OCI-LY1 (cell line): ENCODE measurements at regions not wholly inside any gene's neighbourhood (a gene's known extent, or its start where the extent isn't known, plus 50 kb on each side); places are given as distances from the start of the nearest gene placed in this dataset.

Experiments
- H2AFZ ChIP-seq: fragments of 200-600 bp; sonication (generic), shearing (Covaris generic); 2 replicates; pipeline ENCODE4 v1.6.0; 2014; ENCODE audit warnings: antibody characterized with exemption, mild to moderate bottlenecking, low read length
- H3F3A ChIP-seq: fragments of 200-600 bp; sonication (generic), shearing (Covaris generic); 2 replicates; pipeline ENCODE4 v1.6.0; 2014; ENCODE audit warnings: mild to moderate bottlenecking, antibody characterized with exemption, low read length, moderate library complexity; ENCODE audit not compliant: insufficient read depth
- H3K27ac ChIP-seq: fragments of 200-600 bp; sonication (generic); 2 replicates; pipeline ENCODE4 v1.5.1; 2014; ENCODE audit warnings: low read length, mixed run types, mild to moderate bottlenecking, low read depth; ENCODE audit not compliant: poor library complexity, severe bottlenecking
- H3K27me3 ChIP-seq: fragments of 200-600 bp; sonication (generic); 2 replicates; pipeline ENCODE4 v1.6.0; 2014; ENCODE audit warnings: antibody characterized with exemption, mild to moderate bottlenecking, low read length, moderate library complexity; ENCODE audit not compliant: insufficient read depth
- H3K36me3 ChIP-seq: fragments of 200-600 bp; sonication (generic); 2 replicates; pipeline ENCODE4 v1.6.1; 2014; ENCODE audit warnings: mild to moderate bottlenecking, antibody characterized with exemption, low read length, moderate library complexity, mixed read lengths; ENCODE audit not compliant: insufficient read depth
- H3K4me1 ChIP-seq: fragments of 200-600 bp; sonication (generic); 2 replicates; pipeline ENCODE4 v1.5.1; 2014; ENCODE audit warnings: mild to moderate bottlenecking, low read length, moderate library complexity; ENCODE audit not compliant: insufficient read depth, severe bottlenecking
- H3K4me2 ChIP-seq: fragments of 200-600 bp; sonication (generic), shearing (Covaris generic); 2 replicates; pipeline ENCODE4 v1.6.1; 2014; ENCODE audit warnings: low read length
- H3K4me3 ChIP-seq: fragments of 200-600 bp; sonication (generic); 2 replicates; pipeline ENCODE4 v1.5.1; 2014; ENCODE audit warnings: low read length, low read depth, mild to moderate bottlenecking, mixed read lengths; ENCODE audit not compliant: poor library complexity, severe bottlenecking
- H3K79me2 ChIP-seq: fragments of 200-600 bp; shearing (Covaris generic); 2 replicates; pipeline ENCODE4 v1.6.1; 2016; ENCODE audit warnings: mixed run types, low read length, mixed read lengths; ENCODE audit not compliant: insufficient read depth
- H3K9ac ChIP-seq: fragments of 200-600 bp; sonication (generic), shearing (Covaris generic); 2 replicates; pipeline ENCODE4 v1.6.1; 2014; ENCODE audit warnings: mild to moderate bottlenecking, low read length, mixed read lengths
- H3K9me2 ChIP-seq: fragments of 200-600 bp; sonication (generic), shearing (Covaris generic); 2 replicates; pipeline ENCODE4 v1.6.1; 2014; ENCODE audit warnings: low read depth, mild to moderate bottlenecking, low read length, mixed read lengths
- H3K9me3 ChIP-seq: fragments of 200-600 bp; shearing (Covaris generic); 2 replicates; pipeline ENCODE4 v1.6.1; 2014; ENCODE audit warnings: low read length, mixed read lengths
- H4K20me1 ChIP-seq: fragments of 200-600 bp; sonication (generic), shearing (Covaris generic); 2 replicates; pipeline ENCODE4 v1.6.0; 2016; ENCODE audit warnings: mild to moderate bottlenecking, low read length; ENCODE audit not compliant: insufficient read depth
- EZH2 ChIP-seq: fragments of 200-600 bp; sonication (generic), shearing (Covaris generic); IDR thresholded peaks from 2 replicates; pipeline ENCODE4 v1.8.0; 2017; ENCODE audit warnings: borderline replicate concordance, mixed run types, mild to moderate bottlenecking, antibody characterized with exemption, low read length, moderate library complexity, mixed read lengths
- TF ChIP-seq, protein P1 (sequence below): fragments of 200-600 bp; sonication (generic), shearing (Covaris generic); IDR thresholded peaks from 2 replicates; pipeline ENCODE4 v1.5.1; 2017; ENCODE audit warnings: mild to moderate bottlenecking, antibody characterized with exemption, low read length, moderate library complexity, mixed read lengths

DNA sequence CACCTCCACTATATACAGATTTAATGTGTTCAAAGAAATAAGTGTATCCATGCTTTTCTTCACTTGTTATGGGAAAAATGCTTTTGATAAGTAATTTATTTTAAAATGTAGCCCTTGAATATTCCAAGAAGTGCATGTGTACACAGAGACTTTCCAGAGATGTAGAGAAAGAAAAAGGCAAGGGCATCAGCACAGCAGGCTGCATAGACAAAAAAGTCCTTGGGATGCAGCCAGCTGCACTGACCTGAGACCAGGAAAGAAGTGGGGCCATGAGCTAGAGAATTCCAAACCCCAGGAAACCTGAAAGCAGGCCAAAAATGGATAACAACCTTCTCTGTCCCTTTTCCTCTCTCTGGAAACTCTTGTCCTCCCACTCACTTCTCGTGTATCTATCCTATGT, 51.6 kb upstream of the PRDM8 start:
- Histone ChIP-seq H3K36me3 (no peaks in the 10 kb centered on the region), H3K27ac (no peak overlapping the region), H3K4me1 (no peaks in the 10 kb centered on the region), H3K9me2 (no peaks in the 10 kb centered on the region), H3K27me3 (no peaks in the 10 kb centered on the region), H3F3A (no peaks in the 10 kb centered on the region; the same call in 1 of the 2 replicates), H3K9me3 (no peaks in the 10 kb centered on the region), H3K9ac (no peak overlapping the region), H3K79me2 (no peaks in the 10 kb centered on the region), H3K4me3 (no peak overlapping the region), H4K20me1 (no peaks in the 10 kb centered on the region), H2AFZ (no peak overlapping the region), H3K4me2 (no peak overlapping the region)
- TF ChIP-seq EZH2: no peak
- TF ChIP-seq, protein P1, sequence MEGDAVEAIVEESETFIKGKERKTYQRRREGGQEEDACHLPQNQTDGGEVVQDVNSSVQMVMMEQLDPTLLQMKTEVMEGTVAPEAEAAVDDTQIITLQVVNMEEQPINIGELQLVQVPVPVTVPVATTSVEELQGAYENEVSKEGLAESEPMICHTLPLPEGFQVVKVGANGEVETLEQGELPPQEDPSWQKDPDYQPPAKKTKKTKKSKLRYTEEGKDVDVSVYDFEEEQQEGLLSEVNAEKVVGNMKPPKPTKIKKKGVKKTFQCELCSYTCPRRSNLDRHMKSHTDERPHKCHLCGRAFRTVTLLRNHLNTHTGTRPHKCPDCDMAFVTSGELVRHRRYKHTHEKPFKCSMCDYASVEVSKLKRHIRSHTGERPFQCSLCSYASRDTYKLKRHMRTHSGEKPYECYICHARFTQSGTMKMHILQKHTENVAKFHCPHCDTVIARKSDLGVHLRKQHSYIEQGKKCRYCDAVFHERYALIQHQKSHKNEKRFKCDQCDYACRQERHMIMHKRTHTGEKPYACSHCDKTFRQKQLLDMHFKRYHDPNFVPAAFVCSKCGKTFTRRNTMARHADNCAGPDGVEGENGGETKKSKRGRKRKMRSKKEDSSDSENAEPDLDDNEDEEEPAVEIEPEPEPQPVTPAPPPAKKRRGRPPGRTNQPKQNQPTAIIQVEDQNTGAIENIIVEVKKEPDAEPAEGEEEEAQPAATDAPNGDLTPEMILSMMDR: no peak

GRCh38 chr4:80144676-80145470, 52.4 kb upstream of the PRDM8 start:
- Histone ChIP-seq H3K27me3 (no peaks in the 10 kb centered on the region), H4K20me1 (no peaks in the 10 kb centered on the region), H3K4me3 (no peak overlapping the region), H3K36me3 (no peaks in the 10 kb centered on the region), H2AFZ (no peak overlapping the region), H3K9me2 (no peaks in the 10 kb centered on the region), H3K4me1 (no peaks in the 10 kb centered on the region), H3K27ac (no peak overlapping the region), H3F3A (no peaks in the 10 kb centered on the region; the same call in 1 of the 2 replicates), H3K79me2 (no peaks in the 10 kb centered on the region), H3K4me2 (no peak overlapping the region), H3K9me3 (no peaks in the 10 kb centered on the region), H3K9ac (no peak overlapping the region)
- TF ChIP-seq, protein P1: no peak
- no peak for TF ChIP-seq EZH2

DNA sequence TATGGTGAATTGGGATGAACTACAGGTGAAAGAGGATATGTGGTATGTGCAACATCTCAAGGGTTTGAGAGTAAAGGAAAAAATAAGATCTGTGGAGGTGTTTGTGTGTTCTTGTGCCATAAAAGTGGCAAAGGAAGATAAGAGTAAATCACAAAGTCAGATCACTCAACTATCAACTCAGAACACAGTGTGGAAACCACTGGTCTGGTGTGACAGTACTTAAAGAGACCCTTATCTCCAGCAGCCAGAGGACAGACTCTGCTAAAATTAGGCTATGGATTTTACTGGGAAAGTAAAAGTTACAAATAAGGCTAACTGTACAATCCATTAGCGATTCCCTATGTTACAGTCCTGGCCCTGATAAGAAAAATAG, 54.0 kb upstream of the PRDM8 start:
- Histone ChIP-seq H3K27ac (no peak overlapping the region), H3K36me3 (no peaks in the 10 kb centered on the region), H3K79me2 (no peaks in the 10 kb centered on the region), H3K4me3 (no peak overlapping the region), H4K20me1 (no peaks in the 10 kb centered on the region), H3K4me2 (no peak overlapping the region), H3K27me3 (no peaks in the 10 kb centered on the region), H3K9ac (no peak overlapping the region), H3K4me1 (no peaks in the 10 kb centered on the region), H2AFZ (no peak overlapping the region), H3K9me3 (no peaks in the 10 kb centered on the region), H3F3A (no peaks in the 10 kb centered on the region; the same call in 1 of the 2 replicates), H3K9me2 (no peaks in the 10 kb centered on the region)
- TF ChIP-seq EZH2: no peak
- TF ChIP-seq, protein P1: no peak
